Stimulated activated CD4-positive, alpha-beta T cell treated with anti-CD3 and anti-CD28 coated beads, Interleukin-1b, Interleukin-23, amount 100 ng/mL, for 24 hours (primary cell): ENCODE measurements at regions not wholly inside any gene's neighbourhood (a gene's known extent, or its start where the extent isn't known, plus 50 kb on each side); places are given as distances from the start of the nearest gene placed in this dataset.

Experiments used
- DNase-seq, 4 experiments: peaks; one replicate each; pipeline ENCODE4 v3.0.0-alpha.2; 2020; ENCODE audit warnings: low read depth in 4 of 4, low spot score in 1 of 4

- no peak for DNase-seq
These were observed 126.6 kb downstream of the PSMG1 start for GRCh38 chr21:39056636-39057035.

DNA sequence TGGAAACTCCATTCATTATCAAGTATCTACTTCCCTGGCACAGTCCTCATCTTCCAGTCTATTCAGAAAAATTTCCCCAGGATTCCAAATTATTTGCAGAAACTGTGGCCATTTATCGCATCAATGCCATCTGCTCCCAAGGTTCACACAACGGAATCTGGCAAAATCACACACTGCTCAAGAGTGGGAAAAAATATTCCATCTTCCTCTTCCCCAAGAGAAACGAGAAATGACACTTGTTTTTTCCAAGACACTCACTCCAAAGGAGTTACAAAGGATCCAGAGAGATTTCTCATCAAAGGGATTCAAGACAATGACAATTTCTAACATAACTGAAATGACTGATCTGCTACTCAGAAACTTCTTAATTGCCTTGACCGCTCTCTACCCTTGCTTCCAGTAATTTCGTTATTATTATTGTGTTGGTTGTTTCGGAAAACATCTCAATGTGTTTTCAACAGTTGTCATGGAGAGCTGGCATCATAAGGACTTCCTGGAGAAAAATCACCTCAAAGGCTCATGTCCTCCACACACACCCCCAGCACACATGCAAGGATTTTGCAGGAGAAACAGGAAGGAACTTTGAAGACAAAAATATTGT, 128.0 kb downstream of the PSMG1 start:
- no peak for DNase-seq

- no peak for DNase-seq
These were observed 129.2 kb downstream of the PSMG1 start for GRCh38 chr21:39054066-39054465.

- DNase-seq: no peak
These were observed 130.1 kb downstream of the PSMG1 start for GRCh38 chr21:39053126-39053525.

DNA sequence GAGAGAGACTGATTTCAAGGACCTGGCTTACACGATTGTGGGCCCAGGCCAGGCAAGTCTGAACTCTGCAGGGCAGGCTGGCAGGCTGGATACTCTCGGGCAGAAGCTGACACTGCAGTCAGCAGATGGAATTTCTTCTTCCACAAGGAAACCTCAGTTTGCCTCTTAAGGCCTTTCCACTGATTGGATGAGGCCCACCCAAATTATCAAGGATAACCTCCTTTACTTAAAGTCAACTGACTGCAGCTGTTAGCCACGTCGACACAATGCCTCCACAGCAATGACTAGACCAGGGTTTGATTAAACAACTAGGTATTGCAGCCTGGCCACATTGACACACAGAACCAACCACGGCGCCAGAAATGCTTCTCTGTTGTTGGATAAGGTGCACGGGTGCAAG, 130.5 kb downstream of the PSMG1 start:
- no peak for DNase-seq

DNA sequence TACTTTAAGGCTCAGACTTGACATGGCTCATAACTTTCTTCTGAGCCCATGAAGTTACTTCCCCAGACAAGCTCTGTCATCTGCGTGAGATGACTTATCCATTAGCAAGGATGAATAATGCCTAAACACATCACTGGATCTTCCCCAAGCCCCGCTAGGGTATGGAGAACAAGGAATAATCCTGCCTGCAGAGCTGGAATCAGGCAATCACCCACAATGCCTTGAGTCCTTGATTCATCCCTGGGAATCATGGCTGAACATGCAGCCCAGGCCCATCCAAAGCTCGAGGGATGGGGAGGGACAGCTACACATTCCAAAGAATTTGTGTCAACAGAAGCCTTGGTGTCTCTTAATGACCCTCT, 131.7 kb downstream of the PSMG1 start:
- DNase-seq: no peak

- no peak for DNase-seq
These were observed 132.2 kb downstream of the PSMG1 start for GRCh38 chr21:39050841-39051587.

GRCh38 chr21:39048574-39048973, 134.7 kb downstream of the PSMG1 start:
- no peak for DNase-seq

GRCh38 chr21:39048064-39048463, 135.2 kb downstream of the PSMG1 start:
- no peak for DNase-seq

- no peak for DNase-seq
These were observed 136.2 kb downstream of the PSMG1 start for GRCh38 chr21:39047046-39047445.

GRCh38 chr21:39046236-39046916, 136.9 kb downstream of the PSMG1 start:
- DNase-seq: no peak

DNA sequence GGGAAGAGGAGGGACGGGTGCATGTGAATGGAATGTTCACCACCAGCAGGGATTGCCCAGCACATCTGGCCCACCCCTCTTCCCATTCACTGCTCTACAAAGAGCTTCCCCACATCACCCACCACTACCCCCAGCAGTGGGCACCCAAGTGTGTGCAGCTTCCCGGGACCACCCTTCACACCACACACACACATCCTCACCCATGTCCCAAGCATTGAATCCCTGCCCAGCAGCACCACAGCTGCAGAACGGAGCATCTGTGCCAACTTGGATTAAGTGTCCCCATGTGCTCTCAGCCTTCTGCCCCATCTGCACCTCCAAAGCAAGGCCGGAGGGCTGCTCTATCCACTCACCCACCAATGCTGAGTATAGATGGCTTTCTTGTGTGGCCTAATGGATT, 141.4 kb downstream of the PSMG1 start:
- DNase-seq: no peak

DNA sequence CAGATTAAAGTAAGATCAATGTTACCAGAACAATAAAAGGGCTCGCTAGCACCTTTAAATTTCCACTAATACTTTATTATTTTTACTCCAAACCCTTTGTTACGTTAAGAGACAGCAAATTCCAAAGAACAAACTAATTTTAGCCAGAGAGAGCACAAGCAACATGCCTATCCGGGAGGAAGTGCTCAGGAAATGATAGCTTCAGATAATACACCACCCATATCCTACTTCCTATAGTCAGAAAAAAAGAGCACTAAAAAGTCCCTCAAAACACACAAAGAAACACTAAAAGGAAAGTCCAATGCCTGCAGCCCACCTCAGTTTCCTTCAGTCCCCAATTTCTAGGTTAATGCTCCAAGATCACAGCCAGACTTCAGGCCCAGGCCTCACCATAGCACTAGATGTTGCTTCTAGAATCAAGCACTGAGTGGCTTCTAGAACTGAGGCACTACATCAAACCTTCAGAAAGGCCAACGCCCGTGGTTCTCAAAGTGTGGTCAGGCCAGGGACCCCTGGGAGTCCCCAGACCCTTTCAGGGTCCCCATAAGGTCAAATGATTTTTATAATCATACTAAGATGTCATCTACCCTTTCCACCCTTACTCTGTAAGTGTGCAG, 142.6 kb downstream of the PSMG1 start:
- no peak for DNase-seq

DNA sequence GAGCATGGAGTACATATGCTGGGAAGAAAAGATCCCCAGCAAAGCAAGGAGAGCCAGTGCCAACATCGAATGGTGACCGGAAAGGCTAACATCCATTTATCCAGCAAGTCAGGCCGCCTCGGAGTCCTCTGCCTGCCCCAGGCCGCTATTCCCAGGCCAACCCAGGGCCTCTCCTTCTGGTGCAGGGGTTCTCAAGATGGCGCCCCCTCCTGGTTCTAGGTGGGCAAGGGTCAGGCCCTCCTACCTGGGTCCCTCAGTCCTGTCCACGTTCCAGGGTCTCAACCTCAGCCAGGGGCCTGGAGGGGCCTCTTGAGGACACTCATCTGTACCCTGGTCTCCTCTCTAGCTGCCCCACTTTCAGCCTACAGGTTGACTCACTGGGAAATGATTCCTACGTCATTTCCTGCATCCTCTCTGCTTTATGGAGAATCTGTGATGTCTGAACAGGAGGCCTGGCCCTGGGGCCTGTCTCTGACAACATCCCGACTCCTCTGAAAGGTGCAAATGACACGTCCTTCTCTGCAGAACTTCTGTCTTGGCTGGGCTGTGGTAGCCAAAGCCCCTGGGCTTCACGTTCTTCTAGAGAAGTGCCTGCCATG, 145.3 kb downstream of the PSMG1 start:
- no peak for DNase-seq

- no peak for DNase-seq
These were observed 146.7 kb downstream of the PSMG1 start for GRCh38 chr21:39036581-39036980.

DNA sequence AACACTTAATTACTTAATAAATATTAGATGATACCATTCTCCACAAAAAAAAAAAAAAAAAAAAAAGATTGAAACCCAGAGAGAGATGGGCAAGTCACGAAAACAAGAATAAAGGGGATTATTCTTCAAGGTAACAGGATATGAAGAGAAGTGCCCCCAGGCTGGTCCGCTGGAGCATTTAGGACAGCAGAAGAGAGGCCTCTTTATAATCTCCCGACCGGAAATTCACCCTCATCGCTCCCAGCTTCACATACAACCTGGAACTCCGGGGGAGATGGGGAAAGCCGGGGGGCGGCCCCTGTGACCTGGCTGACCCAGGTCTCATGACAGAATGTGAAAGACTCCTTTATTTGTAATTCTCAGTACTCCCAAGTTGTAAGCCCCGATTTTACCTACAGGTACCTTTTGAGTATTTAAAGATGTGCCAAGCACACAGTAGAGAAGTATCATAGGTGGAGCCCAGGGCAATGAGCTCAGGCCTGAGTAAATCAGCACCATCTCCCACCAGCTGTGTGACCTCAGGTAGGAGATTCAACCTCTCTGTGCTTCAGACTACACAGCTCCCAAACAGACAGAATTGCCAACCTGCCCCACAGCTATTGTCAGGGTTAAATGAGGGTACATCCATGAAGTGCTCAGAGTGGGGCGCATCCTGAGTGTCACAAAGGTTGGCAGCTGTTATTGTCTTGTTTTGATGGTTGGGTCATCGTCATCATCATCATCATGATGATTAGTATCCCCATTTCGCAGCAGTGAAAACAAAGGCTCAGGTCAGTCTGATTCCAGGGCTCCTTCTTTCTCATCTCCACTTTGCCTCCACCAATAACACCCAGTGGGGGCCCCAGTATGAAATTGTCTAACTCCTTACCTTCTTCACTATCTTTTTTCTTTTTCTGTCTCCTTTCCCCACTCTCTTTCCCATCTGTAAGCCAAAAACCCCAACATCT, 148.4 kb downstream of the PSMG1 start:
- no peak for DNase-seq

- DNase-seq: no peak
These were observed 149.2 kb downstream of the PSMG1 start for GRCh38 chr21:39033878-39034589.

GRCh38 chr21:39029900-39030884, 153.1 kb downstream of the PSMG1 start:
- no peak for DNase-seq
